AG10803 (cell line): ENCODE measurements at regions not wholly inside any gene's neighbourhood (a gene's known extent, or its start where the extent isn't known, plus 50 kb on each side); places are given as distances from the start of the nearest gene placed in this dataset.

Experiments
- DNase-seq: peaks from one replicate; pipeline ENCODE4 v3.0.0; 2010; ENCODE audit warnings: low read depth
- H3K4me3 ChIP-seq: 2 replicates; pipeline ENCODE4 v1.5.1; 2011; ENCODE audit warnings: mild to moderate bottlenecking, low read length, control low read depth
- TF ChIP-seq, protein P1 (sequence below): conservative IDR thresholded peaks from 2 replicates; pipeline ENCODE4 v1.5.1; 2011; ENCODE audit warnings: mild to moderate bottlenecking, low read length, control low read depth, inconsistent platforms

DNA sequence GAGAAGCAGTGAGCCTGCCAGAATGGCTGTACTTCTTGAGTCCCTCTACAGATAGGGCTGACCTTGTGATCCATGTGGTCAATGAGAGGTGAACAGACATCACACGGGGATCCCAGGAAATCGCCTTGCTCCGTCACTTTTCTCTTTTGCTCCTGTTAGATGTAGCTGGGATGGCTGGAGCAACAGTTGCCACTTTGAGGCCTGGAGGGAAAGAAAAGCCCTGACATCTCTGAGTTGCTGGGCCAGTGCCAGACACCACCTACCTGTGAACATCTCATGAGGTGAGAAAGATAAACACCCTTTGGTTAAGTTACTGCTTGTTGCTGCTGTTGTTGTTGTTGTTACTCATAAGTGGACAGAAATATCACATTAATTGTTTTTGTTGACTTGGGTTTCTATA, 840.3 kb downstream of the TBC1D22A start:
- TF ChIP-seq, protein P1, sequence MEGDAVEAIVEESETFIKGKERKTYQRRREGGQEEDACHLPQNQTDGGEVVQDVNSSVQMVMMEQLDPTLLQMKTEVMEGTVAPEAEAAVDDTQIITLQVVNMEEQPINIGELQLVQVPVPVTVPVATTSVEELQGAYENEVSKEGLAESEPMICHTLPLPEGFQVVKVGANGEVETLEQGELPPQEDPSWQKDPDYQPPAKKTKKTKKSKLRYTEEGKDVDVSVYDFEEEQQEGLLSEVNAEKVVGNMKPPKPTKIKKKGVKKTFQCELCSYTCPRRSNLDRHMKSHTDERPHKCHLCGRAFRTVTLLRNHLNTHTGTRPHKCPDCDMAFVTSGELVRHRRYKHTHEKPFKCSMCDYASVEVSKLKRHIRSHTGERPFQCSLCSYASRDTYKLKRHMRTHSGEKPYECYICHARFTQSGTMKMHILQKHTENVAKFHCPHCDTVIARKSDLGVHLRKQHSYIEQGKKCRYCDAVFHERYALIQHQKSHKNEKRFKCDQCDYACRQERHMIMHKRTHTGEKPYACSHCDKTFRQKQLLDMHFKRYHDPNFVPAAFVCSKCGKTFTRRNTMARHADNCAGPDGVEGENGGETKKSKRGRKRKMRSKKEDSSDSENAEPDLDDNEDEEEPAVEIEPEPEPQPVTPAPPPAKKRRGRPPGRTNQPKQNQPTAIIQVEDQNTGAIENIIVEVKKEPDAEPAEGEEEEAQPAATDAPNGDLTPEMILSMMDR: no peak
- H3K4me3 ChIP-seq: no peak overlapping the region

DNA sequence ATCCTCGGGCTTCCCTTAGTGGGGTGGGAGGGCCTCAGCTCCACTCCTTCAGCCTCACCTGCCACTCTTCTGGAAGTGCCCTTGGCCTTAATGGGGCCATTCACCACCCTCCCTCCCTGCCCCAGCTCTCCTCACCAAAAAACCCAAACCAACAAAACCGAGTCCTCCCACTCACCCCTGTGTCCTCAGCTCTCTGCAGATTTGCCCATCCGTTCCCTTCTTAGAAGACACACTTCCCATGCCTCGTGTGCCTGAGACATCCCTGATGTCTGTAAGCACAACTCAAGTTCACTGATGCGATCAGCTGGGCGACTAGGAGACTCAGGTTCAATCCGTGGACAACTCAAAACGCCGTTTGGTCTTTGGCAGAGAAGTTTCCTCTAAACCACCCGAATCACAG, 839.2 kb downstream of the TBC1D22A start:
- DNase-seq: no peak
- TF ChIP-seq, protein P1: no peak

More for the DNA sequence above, 840.3 kb downstream of the TBC1D22A start:
- no peak for DNase-seq

DNA sequence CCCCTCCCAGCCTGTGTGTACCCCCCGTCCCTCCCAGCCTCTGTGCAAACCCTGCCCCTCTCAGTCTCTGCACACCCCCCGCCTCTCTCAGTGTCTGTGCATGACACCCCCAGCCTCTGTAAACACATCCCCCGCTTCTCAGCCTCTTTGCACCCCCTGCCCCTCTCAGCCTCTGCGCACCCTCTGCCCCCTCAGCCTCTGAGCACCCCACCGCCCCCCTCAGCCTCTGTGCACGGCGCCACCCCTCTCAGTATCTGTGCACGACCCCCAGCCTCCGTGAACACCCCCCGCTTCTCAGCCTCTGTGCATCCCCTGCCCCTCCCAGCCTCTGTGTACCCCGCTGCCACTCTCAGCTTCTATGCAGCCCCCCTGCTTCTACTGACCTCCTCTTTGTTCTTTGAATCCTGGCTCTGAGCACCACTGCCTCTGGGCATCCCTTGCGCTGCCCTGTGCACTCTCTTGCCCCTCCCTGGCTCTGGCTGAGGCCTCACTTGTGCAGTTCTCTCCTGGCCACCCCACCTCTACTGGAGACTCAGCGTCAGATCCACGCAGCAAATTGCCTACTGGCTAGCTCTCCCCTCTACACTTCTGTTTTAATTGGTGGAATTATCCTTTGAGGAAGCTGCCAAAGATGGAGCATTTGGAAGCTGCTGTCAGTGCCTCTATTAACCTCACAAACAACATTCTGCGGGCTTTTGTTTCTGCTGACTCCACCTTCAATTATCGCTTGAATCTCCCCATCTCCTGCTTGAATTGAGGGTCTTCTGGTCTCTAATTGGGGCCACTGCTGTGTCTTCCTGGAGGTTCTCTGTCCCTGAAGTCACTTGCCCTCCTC, 838.6 kb downstream of the TBC1D22A start:
- no peak for DNase-seq
- TF ChIP-seq, protein P1: no peak
- no peak overlapping the region for H3K4me3 ChIP-seq

More for the DNA sequence above, 839.2 kb downstream of the TBC1D22A start:
- H3K4me3 ChIP-seq: no peak overlapping the region

DNA sequence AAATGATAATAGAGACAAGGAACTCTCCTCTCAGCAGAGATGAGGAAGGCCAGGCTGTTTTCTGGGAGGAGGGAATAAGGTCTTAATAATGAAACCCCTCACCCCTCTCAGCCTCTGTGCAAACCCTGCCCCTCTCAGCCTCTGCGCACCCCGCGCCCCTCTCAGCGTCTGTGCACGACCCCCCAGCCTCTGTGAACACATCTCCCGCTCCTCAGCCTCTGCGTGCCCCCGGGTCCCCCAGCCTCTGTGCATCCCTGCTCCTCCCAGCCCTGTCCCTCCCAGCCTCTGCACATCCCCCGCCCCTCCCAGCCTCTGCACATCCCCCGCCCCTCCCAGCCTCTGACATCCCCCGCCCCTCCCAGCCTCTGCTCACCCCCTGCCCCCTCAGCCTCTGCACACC, 837.8 kb downstream of the TBC1D22A start:
- no peak for DNase-seq
- TF ChIP-seq, protein P1: no peak
- no peak overlapping the region for H3K4me3 ChIP-seq

DNA sequence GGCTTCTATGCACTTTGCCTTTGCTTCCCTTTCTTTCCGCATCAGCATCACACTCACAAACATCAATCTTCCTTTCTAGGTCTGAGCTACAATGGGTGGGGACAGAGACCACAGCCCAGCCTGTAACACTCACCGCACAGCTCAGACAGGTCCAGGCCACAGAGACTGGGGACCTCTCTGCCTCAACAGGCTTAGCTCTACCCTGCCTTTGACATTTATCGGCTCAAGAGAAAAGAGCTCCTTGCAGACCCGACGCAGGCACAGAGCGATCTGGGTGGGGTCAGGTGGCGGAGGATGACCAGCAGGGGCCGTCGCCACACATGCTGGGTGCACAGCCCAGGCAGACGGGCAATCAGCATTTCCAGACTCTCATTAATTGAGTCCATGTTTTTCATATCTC, 837.3 kb downstream of the TBC1D22A start:
- TF ChIP-seq, protein P1: no peak
- H3K4me3 ChIP-seq: no peak overlapping the region
- no peak for DNase-seq

DNA sequence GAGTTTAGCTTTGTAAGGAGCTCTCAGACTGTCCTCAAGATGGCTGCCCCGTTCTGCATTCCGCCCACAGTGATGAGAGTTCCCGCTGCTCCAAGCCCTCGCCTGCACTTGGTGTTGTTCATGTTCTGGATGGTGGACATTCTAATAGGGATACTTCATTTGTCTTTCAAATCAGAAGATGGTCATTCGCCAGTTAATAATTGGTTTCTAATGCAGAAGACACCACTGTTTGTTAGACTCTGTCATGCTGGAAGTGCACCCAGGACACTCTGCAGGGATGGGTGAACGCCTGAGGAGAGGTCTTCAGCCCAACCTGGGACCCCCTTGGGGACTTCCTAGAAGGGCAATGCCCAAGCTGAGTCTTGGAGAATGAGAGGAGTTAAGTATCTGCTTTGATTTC, 836.4 kb downstream of the TBC1D22A start:
- H3K4me3 ChIP-seq: no peak overlapping the region
- TF ChIP-seq, protein P1: no peak
- no peak for DNase-seq

DNA sequence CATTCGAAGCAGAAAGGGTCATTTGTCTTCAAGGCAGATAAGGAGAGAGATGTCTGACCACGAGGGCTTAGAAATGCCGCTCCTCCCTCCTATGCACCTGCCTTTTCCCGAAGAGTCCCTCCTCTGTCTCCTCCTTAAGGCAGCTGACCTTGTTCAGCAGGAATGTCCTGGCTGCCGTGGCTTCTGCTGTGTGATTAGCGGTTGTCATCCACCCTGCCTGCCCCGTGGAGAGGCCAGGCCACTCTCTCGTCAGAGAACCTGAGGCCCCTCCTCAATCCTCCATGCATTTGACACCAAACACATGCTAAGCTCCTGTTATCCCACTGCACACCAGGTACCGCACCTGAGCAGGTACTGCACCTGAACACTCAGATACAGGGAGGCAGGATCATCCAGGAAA, 834.6 kb downstream of the TBC1D22A start:
- no peak for DNase-seq
- H3K4me3 ChIP-seq: no peak overlapping the region
- TF ChIP-seq, protein P1: no peak
